Colonic mucosa (tissue), 4 donors: ENCODE measurements at regions not wholly inside any gene's neighbourhood (a gene's known extent, or its start where the extent isn't known, plus 50 kb on each side); places are given as distances from the start of the nearest gene placed in this dataset.

Experiments used
- DNase-seq: peaks from one replicate; pipeline ENCODE4 v3.0.0-alpha.2; 2020
- H3K27ac ChIP-seq: fragments of 200-600 bp; one replicate; pipeline ENCODE4 v1.8.0; 2021
- H3K27me3 ChIP-seq: fragments of 200-600 bp; one replicate; pipeline ENCODE4 v1.8.0; 2021
- H3K36me3 ChIP-seq: fragments of 200-600 bp; one replicate; pipeline ENCODE4 v1.8.0; 2021
- H3K4me1 ChIP-seq: fragments of 200-600 bp; one replicate; pipeline ENCODE4 v1.8.0; 2021; ENCODE audit warnings: mild to moderate bottlenecking
- H3K4me3 ChIP-seq: fragments of 200-600 bp; one replicate; pipeline ENCODE4 v1.8.0; 2021
- H3K9ac ChIP-seq, 2 donors: one replicate each; pipeline ENCODE4 v1.7.0; 2013; ENCODE audit warnings: control low read depth in 2 of 2, low read depth in 2 of 2, low read length in 2 of 2
- H3K9me3 ChIP-seq: fragments of 200-600 bp; one replicate; pipeline ENCODE4 v1.8.0; 2021
- CTCF ChIP-seq: fragments of 200-600 bp; IDR thresholded peaks from one replicate; pipeline ENCODE4 v1.8.0; 2022; ENCODE audit warnings: antibody characterized with exemption, mild to moderate bottlenecking
- intact Hi-C: fragments of 100-400 bp; cut with DNase I; formaldehyde crosslinking; loops from one replicate; pipeline ENCODE4 v1.14.1; 2022
- donor health status: healthy.
- donor health status: DM: no; HTN: no; CAD: no.
- donor health status: DM: no; HTN: no; CAD: no.

GRCh38 chr14:65926504-65926903, 514.0 kb downstream of the FUT8 start:
- Histone ChIP-seq H3K9me3 (no peaks in the 10 kb centered on the region), H3K4me3 (no peak overlapping the region), H3K9ac (no peak overlapping the region), H3K27me3 (no peaks in the 10 kb centered on the region), H3K36me3 (no peaks in the 10 kb centered on the region), H3K4me1 (no peaks in the 10 kb centered on the region), H3K27ac (no peak overlapping the region)
- no peak for TF ChIP-seq CTCF
- intact Hi-C loops = no loop called here
- no peak for DNase-seq

- no peaks in the 10 kb centered on the region for H3K27me3 ChIP-seq
- TF ChIP-seq CTCF = no peak
- H3K9me3 ChIP-seq = no peaks in the 10 kb centered on the region
- intact Hi-C loops = no loop called here
- H3K27ac ChIP-seq = no peak overlapping the region
- no peak overlapping the region for H3K9ac ChIP-seq
- no peaks in the 10 kb centered on the region for H3K36me3 ChIP-seq
- no peak for DNase-seq
- no peak overlapping the region for H3K4me3 ChIP-seq
- H3K4me1 ChIP-seq = no peaks in the 10 kb centered on the region
Measured at GRCh38 chr14:65926935-65927700, 514.6 kb downstream of the FUT8 start.

GRCh38 chr14:65927931-65928356, 515.4 kb downstream of the FUT8 start:
- TF ChIP-seq CTCF = no peak
- H3K4me3 ChIP-seq = no peak overlapping the region
- no peaks in the 10 kb centered on the region for H3K36me3 ChIP-seq
- intact Hi-C loops = no loop called here
- H3K4me1 ChIP-seq = no peaks in the 10 kb centered on the region
- H3K9ac ChIP-seq = no peak overlapping the region
- no peak overlapping the region for H3K27ac ChIP-seq
- DNase-seq = peak; percentile 21
- H3K27me3 ChIP-seq = no peaks in the 10 kb centered on the region
- no peaks in the 10 kb centered on the region for H3K9me3 ChIP-seq

- DNase-seq = no peak
- no peaks in the 10 kb centered on the region for H3K36me3 ChIP-seq
- H3K27me3 ChIP-seq = no peaks in the 10 kb centered on the region
- H3K27ac ChIP-seq = no peak overlapping the region
- no peak overlapping the region for H3K4me3 ChIP-seq
- H3K9me3 ChIP-seq = no peaks in the 10 kb centered on the region
- H3K9ac ChIP-seq = no peak overlapping the region
- no peaks in the 10 kb centered on the region for H3K4me1 ChIP-seq
- TF ChIP-seq CTCF = no peak
- intact Hi-C loops = no loop called here
Measured at GRCh38 chr14:65928995-65929394, 516.5 kb downstream of the FUT8 start.

GRCh38 chr14:65933400-65934069, 521.0 kb downstream of the FUT8 start:
- no peak for DNase-seq
- no peak overlapping the region for H3K4me3 ChIP-seq
- no peak overlapping the region for H3K27ac ChIP-seq
- no peaks in the 10 kb centered on the region for H3K27me3 ChIP-seq
- no peaks in the 10 kb centered on the region for H3K36me3 ChIP-seq
- no peaks in the 10 kb centered on the region for H3K4me1 ChIP-seq
- intact Hi-C loops = no loop called here
- no peaks in the 10 kb centered on the region for H3K9me3 ChIP-seq
- no peak for TF ChIP-seq CTCF
- H3K9ac ChIP-seq = no peak overlapping the region
